ENCODE measurements at regions not wholly inside any gene's neighbourhood (a gene's known extent, or its start where the extent isn't known, plus 50 kb on each side); places are given as distances from the start of the nearest gene placed in this dataset.

DNA sequence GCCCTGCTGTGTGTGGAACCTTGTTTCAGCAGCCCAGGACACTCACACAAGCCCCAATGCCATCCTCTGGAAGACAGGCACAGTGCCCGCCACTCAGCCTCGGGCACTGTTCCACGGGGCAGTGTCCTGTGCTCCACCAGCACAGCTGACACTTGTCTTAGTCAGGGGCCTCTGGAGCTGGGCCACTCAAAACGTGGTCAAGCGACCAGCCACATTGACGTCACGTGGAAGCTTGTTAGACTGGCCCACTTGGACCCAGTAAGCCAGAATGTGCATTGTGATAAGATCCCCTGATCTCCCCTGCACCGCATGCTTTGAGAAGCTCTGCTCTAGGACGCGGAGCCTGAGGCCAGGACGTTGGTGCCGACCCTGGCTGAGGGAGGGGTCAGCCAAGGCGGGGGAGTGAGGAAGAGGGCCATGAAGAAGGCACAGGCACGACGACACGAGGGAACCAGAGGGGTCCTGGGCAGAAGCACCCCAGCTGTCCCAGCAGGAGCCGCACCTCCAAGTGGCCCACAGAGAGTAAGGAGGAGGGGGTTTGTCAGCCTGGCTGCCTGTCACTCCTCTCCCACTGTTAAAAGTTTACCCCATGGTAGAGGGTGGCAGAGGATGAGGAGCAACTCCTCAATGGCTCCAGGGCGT lies 64.6 kb downstream of the LINC01488 start:
- Mint-ChIP-seq H3K36me3 (ENCODE audit: low read depth) (peaks cover 13% of the 10 kb centered on the region), H3K4me1 (ENCODE audit: low read depth) (peaks cover 13% of the 10 kb centered on the region), H3K9me3 (ENCODE audit: low read depth) (peaks cover 23% of the 10 kb centered on the region), H3K27ac (ENCODE audit: unreplicated experiment) (no peak overlapping the region), H3K4me3 (ENCODE audit: unreplicated experiment) (no peak overlapping the region), H3K27me3 (ENCODE audit: low read depth) (no peaks in the 10 kb centered on the region)
- DNase-seq (ENCODE audit: low spot score) = peak; percentile 64
- TF ChIP-seq, protein P1, sequence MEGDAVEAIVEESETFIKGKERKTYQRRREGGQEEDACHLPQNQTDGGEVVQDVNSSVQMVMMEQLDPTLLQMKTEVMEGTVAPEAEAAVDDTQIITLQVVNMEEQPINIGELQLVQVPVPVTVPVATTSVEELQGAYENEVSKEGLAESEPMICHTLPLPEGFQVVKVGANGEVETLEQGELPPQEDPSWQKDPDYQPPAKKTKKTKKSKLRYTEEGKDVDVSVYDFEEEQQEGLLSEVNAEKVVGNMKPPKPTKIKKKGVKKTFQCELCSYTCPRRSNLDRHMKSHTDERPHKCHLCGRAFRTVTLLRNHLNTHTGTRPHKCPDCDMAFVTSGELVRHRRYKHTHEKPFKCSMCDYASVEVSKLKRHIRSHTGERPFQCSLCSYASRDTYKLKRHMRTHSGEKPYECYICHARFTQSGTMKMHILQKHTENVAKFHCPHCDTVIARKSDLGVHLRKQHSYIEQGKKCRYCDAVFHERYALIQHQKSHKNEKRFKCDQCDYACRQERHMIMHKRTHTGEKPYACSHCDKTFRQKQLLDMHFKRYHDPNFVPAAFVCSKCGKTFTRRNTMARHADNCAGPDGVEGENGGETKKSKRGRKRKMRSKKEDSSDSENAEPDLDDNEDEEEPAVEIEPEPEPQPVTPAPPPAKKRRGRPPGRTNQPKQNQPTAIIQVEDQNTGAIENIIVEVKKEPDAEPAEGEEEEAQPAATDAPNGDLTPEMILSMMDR (IDR thresholded peaks at IDR 0.05) = no peak

DNA sequence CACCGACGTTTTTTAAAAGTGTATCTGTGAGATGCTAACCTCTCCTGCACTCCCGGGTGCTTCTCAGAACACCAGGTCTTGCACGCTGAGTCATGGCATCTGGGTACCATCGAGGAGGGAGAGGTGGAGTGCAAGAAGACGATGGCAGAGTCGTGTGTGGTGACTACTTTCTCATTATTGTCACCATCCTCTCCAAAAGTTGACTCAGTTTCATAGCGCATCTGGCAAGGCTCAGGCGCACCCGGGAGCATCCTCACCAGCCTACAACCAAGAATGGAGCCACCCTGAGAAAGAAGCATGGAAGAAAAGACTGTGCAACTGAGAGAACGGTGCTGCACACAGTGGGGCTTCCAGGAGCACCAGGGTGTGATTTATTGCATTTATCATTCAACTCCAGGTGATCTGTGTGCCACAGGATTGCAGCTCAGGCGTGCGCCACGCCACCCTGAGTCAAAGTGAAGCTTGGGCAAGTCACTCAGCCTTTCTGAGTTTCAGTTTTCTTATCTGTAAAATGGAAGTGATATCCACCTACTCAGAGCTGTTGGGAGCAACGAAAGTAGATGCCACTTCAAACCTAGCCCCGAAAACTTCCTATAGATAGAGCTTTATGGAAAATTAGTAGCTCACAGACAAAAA lies 65.4 kb downstream of the LINC01488 start:
- Mint-ChIP-seq H3K27ac (ENCODE audit: unreplicated experiment) (no peak overlapping the region), H3K4me3 (ENCODE audit: unreplicated experiment) (no peak overlapping the region), H3K9me3 (ENCODE audit: low read depth) (peaks cover 24% of the 10 kb centered on the region), H3K36me3 (ENCODE audit: low read depth) (peaks cover 13% of the 10 kb centered on the region), H3K27me3 (ENCODE audit: low read depth) (no peaks in the 10 kb centered on the region), H3K4me1 (ENCODE audit: low read depth) (peaks cover 5% of the 10 kb centered on the region)
- DNase-seq (ENCODE audit: low spot score) = peak; percentile 22
- TF ChIP-seq, protein P1 (IDR thresholded peaks at IDR 0.05) = no peak

DNA sequence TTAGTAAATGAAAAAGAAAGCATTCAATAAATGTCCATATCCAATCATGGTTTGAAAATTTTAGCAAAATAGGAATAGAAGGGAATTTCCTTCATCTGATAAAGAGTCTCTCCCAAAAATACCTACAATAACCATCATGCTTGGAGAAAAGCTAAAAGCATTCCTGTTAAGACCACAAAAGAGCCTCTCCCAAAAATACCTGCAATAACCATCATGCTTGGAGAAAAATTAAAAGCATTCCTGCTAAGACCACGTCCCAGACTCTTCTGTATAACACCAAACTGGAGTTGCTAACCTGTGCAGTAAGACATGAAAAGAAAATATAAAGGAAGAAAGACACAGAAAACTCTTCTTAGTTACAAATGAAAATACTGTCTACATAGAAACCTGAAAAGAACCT lies 69.4 kb downstream of the LINC01488 start:
- Mint-ChIP-seq H3K4me1 (ENCODE audit: low read depth) (peaks cover 6% of the 10 kb centered on the region), H3K4me3 (ENCODE audit: unreplicated experiment) (no peak overlapping the region), H3K27me3 (ENCODE audit: low read depth) (no peaks in the 10 kb centered on the region), H3K9me3 (ENCODE audit: low read depth) (peaks cover 24% of the 10 kb centered on the region), H3K36me3 (ENCODE audit: low read depth) (peaks cover 13% of the 10 kb centered on the region), H3K27ac (ENCODE audit: unreplicated experiment) (no peak overlapping the region)
- DNase-seq (ENCODE audit: low spot score) = no peak
- TF ChIP-seq, protein P1 (IDR thresholded peaks at IDR 0.05) = no peak

DNA sequence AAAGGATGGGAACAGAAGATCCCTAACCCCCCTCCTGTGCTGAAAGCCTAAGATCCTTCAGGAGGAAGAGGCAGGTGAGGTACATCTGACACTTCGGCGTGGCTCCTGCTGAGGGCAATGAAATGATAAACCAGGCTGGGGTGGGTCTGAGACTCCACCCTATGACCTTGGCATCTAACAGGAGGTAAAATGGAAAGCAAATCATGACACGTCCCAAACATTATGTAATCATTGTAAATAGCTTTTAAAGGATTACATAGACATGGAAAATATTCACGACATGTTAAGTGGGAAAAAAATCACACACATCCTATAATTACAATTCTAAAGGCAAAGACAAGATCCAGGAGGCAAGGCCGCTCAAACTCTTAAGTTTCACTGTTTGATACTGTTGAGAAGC lies 70.5 kb downstream of the LINC01488 start:
- Mint-ChIP-seq H3K27me3 (ENCODE audit: low read depth) (no peaks in the 10 kb centered on the region), H3K4me1 (ENCODE audit: low read depth) (peaks cover 6% of the 10 kb centered on the region), H3K9me3 (ENCODE audit: low read depth) (peaks cover 24% of the 10 kb centered on the region), H3K4me3 (ENCODE audit: unreplicated experiment) (no peak overlapping the region), H3K27ac (ENCODE audit: unreplicated experiment) (no peak overlapping the region), H3K36me3 (ENCODE audit: low read depth) (peaks cover 13% of the 10 kb centered on the region)
- peak; percentile 17 for DNase-seq (ENCODE audit: low spot score)
- TF ChIP-seq, protein P1 (IDR thresholded peaks at IDR 0.05) = no peak

DNA sequence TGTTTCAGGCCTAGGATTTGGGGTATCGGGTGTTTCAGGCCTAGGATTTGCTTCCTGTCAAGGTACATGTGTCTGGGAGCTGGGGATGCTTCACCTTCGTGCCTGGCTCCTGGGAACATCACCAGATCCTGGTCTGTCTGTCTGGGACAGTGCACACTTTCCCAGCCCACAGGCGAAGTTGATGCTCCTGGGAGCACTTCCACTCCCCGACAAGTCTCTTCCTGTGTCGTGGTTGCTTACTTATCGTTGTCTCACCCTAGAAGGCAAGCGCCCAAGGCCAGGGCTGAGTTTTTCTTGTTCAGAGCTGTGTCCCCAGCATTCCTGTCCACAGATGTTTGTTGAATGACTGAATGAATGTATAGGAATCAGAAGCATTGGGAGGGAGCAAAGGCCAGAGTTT lies 71.5 kb downstream of the LINC01488 start:
- peak; percentile 30 for DNase-seq (ENCODE audit: low spot score)
- H3K27me3 Mint-ChIP-seq (ENCODE audit: low read depth) = no peaks in the 10 kb centered on the region
- H3K4me1 Mint-ChIP-seq (ENCODE audit: low read depth) = peaks cover 6% of the 10 kb centered on the region
- H3K4me3 Mint-ChIP-seq (ENCODE audit: unreplicated experiment) = no peak overlapping the region
- peaks cover 13% of the 10 kb centered on the region for H3K36me3 Mint-ChIP-seq (ENCODE audit: low read depth)
- TF ChIP-seq, protein P1 (IDR thresholded peaks at IDR 0.05) = no peak
- peaks cover 22% of the 10 kb centered on the region for H3K9me3 Mint-ChIP-seq (ENCODE audit: low read depth)
- H3K27ac Mint-ChIP-seq (ENCODE audit: unreplicated experiment) = no peak overlapping the region

Measured in chondrocyte (in vitro differentiated cells).